ENCODE measurements at regions not wholly inside any gene's neighbourhood (a gene's known extent, or its start where the extent isn't known, plus 50 kb on each side); places are given as distances from the start of the nearest gene placed in this dataset.

DNA sequence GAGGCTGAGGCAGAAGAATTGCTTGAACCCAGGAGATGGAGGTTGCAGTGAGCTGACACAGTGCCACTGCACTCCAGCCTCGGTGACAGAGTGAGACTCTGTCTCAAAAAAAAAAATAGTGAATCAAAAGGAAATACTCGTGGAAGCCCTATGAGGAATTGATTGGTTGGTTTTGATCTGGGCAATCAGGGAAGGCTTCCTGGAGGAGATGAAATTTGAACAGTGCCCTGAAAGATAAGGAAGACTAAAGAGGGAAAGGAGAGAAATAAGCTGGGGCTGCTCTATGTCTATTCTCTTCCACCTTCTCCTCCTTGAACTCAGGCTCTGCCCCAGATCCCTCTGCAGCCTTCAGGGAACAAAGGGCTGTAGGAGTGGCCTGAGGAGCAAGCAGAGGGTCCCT is 54.1 kb downstream of the IRF2BPL start:
- no peak for DNase-seq (ENCODE audit: extremely low read depth, low read depth)

GRCh38 chr14:76971549-76971948 is 57.0 kb downstream of the IRF2BPL start:
- no peak for DNase-seq (ENCODE audit: extremely low read depth, low read depth)

- DNase-seq (ENCODE audit: extremely low read depth, low read depth), result no peak
Measured at GRCh38 chr14:76968621-76969063, 59.9 kb downstream of the IRF2BPL start.

DNA sequence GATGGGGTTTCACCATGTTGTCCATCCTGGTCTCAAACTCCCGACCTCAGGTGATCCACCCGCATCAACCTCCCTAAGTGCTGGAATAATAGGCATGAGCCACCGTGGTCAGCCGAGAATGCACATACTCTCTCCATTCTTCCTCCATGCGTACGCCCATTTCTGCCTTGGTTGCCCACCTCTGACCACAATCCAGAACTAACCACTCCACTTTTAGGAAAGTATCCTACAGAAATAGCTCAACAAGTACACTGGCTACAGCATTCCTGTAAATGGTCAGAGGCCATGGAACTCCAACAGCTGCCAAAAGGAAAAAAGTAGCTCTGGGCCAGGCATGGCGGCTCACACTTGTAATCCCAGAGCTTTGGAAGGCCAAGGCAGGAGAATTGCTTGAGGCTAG is 60.7 kb downstream of the IRF2BPL start:
- no peak for DNase-seq (ENCODE audit: extremely low read depth, low read depth)

GRCh38 chr14:76965232-76965631 is 63.3 kb downstream of the IRF2BPL start:
- no peak for DNase-seq (ENCODE audit: extremely low read depth, low read depth)

DNA sequence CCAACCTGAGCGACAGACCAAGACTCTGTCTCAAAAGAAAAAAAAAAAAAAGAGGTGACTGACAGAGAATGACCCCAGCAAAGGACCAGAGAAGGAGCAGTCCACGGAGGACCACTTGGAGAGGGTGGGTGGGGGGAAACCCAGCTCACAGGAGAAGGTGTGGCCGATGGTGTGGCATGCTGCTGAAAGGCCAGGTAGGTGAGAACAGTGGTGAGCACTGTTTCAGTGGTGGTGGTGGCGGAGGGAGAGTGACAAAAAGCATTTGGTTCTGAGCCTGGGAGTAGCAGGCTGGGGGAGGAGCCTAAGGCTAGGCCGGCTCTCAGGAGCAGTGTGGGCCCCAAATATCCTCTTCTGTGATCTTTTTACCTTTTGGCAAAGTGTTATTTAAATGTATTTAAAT is 63.8 kb downstream of the IRF2BPL start:
- no peak for DNase-seq (ENCODE audit: extremely low read depth, low read depth)

- DNase-seq (ENCODE audit: extremely low read depth, low read depth), result no peak
Measured at GRCh38 chr14:76963372-76963771, 65.1 kb downstream of the IRF2BPL start.

DNA sequence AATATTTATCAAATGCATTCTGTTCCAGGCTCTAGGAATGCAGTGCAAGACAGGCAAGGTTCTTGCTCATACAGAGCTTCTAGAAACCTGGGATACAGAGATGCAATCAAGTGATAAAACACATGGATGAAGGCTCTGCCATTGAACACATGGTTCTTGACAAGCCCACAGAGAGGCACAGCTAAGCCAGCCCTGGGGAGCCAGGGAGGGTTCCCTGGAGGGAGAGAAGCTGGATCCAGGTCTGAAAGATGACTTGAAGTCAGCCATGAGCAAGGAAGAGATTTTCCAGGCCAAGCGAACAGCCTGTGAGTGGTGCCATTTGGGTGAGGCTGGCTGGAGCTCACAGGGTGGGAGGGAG is 66.2 kb downstream of the IRF2BPL start:
- no peak for DNase-seq (ENCODE audit: extremely low read depth, low read depth)

- peak; percentile 94 for DNase-seq (ENCODE audit: extremely low read depth, low read depth)
Measured at GRCh38 chr14:76961631-76962302, 66.7 kb downstream of the IRF2BPL start.

- no peak for DNase-seq (ENCODE audit: extremely low read depth, low read depth)
Measured at GRCh38 chr14:76958980-76959710, 69.4 kb downstream of the IRF2BPL start.

- no peak for DNase-seq (ENCODE audit: extremely low read depth, low read depth)
Measured at GRCh38 chr14:76958020-76958979, 70.2 kb downstream of the IRF2BPL start.

GRCh38 chr14:76957224-76957891 is 71.2 kb downstream of the IRF2BPL start:
- no peak for DNase-seq (ENCODE audit: extremely low read depth, low read depth)

DNA sequence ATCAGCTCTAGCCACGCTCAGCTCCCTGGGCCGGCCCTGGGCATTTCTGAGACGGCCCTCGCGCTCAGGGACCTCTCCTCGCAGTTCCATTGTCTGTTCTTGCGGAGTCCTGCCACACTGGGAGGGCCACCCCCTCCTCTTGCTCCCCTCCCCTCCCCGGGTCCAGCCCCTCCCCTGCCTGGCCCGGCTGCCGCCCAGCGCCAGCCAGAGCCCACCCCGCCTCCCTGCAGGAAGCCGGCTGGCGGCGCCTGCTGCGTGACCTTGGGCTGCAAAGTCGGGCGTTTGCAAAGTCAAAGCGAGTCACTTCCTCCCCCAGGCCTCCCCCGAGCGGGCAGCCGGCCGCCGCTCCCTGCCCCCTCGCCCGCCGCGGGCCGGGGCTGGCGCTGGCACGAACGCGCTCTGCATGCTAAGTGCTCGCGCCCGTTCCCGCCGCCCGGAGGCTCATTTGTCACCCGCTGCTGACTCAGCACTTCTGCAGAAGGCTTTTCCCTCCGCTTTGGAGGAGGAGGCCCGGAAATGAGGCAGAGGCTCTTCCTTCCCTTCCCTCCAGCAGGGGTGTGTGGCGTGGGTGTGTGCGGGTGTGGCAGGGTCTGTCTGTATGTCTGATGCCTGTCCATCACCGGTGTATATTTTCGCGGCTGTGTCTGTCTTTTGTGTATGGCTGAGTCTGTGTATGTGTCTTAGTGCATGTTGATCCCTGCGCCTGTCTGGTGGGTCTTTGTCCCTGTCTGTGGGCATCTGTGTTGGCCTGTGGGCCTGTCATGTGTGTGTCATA is 72.0 kb downstream of the IRF2BPL start:
- peak; percentile 96 for DNase-seq (ENCODE audit: extremely low read depth, low read depth)

DNA sequence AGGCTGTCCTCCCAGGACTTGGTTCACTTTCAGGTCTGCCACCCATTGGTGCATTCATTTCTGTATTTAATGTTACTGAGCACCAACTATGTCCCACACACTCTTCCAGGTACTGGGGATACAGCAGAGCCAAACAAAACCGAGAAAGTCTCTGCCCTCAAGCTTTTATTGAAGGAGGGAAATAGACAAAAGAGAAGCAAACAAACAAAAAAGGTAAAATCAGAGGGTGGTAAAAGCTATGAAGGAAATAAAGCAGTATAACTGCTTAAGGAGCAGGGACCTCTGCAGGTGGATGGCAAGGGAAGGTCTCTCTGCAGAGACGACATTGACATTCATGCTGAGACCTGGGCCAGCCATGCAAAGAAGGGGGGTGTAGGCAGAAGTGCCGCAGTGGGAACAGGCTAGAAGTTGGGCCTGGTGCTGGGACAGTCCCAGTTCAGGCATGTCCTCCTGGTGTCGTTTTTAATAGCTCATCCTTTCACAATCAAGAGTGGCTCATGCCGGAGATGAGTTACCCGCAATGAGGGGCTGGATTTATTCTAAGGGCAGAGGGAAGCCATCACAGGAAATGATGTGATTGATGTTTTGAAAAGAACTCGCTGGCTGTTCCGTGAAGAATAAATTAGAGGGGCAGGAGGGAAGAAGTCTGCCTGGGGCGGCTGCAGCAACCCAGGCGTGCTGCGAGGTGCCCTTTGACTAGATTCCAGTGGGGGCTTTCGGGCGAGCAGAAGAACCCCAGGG is 72.8 kb downstream of the IRF2BPL start:
- peak; percentile 76 for DNase-seq (ENCODE audit: extremely low read depth, low read depth)

- no peak for DNase-seq (ENCODE audit: extremely low read depth, low read depth)
Measured at GRCh38 chr14:76954394-76955190, 73.9 kb downstream of the IRF2BPL start.

GRCh38 chr14:76953311-76953945 is 75.1 kb downstream of the IRF2BPL start:
- DNase-seq (ENCODE audit: extremely low read depth, low read depth), result peak; percentile 62

DNA sequence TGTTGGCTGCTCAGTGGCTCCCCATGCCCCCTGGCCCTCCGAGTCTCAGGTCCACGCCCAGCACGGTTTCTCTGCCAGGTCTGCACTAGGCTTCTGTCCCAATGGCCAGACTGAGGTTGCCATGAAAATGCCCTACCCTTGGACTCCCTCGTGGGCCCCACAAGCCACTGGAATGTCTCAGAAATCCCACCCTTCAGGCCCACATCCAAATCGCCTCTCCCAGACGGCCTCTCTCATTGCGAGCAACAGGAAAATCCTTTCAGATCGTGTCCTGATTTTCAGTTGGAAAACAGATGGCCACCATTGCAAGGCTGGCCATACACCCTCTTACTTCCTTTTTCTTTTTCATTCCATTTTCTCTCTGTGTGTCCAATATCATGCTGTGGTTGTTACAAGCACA is 77.3 kb downstream of the IRF2BPL start:
- DNase-seq (ENCODE audit: extremely low read depth, low read depth), result no peak

Measured in NCI-H460 (cell line).